ENCODE measurements at regions not wholly inside any gene's neighbourhood (a gene's known extent, or its start where the extent isn't known, plus 50 kb on each side); places are given as distances from the start of the nearest gene placed in this dataset.
"Not testable (repeated sequence)": the region's sequence is repeated elsewhere in the genome, so short reads cannot be mapped to it uniquely, and the experiment has no call there.

DNA sequence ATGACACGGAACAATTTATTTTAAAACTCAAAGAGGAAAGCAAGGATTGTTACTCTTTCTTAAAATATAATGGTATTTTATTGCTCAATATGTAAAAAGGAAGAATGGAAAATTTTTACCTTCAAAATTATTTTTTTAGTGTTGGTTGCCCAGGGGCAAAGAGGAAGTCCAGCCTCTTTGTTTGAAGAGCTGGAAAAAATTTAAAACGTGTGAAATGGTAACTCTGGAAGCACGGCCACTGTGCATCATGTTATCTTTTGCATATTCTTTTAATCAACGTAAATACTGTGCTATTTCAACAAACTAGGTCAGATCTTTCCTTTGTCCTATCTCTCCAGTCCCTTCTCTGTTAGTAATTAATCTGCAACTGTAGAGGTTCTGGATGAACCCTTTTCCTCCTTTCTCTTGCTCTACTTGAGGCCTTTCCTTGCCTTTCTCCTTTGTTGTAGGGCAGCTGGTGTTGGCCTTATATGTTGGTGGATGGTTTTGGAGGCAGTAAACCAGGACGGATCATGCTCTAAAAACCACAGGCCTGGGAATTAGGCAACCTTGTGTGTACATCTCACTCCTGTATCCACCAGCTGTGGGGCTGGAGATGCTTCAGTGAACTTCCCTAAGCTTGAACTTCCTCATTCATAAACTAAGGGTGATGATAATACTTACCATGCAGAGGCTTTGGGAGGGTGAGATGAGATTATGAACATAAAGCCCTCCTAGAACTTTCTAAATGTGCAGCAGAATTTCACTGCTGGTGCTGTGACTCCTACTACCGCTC lies 143.3 kb downstream of the PRL start:
- DNase-seq (ENCODE audit: low read depth in 3 of 3, low spot score in 2 of 3), result no peak

DNA sequence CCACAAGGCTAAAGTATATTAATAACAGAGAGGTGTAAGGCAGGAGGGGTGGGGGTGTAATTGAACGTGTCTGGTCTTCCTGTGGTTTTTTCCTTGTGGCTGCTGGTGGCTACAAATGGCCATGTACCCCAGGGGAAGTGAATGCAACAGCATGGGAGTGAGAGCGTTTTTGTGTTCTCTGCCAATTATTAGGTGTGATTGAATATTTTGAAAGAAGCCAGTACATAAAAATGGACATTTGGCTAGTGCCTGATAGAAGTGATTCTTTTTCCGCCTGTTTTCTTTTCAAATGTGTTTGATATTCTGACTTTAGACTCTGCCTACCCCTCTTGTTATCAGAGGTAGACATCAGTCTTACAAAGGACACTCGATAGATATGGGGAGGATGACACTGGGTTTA lies 141.3 kb downstream of the PRL start:
- DNase-seq (ENCODE audit: low read depth in 3 of 3, low spot score in 2 of 3), result no peak

DNA sequence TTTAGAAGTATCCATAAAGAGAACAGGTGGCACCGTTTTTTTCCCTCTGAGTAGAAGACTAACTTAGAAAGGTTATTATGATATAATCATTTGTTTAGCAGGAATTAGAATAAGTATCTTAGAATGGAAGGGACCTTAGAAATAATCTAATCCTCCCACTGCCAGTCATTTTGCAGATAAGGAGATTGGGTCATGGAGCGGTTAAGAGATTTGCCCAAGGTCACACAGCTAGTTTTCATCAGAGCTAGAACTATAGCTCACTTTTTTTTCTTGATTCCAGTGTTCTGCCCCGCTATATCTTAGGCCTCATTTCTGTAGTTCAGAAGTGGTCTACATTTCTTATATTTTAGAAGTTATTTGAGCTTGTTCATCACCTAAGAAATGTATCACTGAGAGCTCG lies 139.6 kb downstream of the PRL start:
- no peak for DNase-seq (ENCODE audit: low read depth in 3 of 3, low spot score in 2 of 3)

DNA sequence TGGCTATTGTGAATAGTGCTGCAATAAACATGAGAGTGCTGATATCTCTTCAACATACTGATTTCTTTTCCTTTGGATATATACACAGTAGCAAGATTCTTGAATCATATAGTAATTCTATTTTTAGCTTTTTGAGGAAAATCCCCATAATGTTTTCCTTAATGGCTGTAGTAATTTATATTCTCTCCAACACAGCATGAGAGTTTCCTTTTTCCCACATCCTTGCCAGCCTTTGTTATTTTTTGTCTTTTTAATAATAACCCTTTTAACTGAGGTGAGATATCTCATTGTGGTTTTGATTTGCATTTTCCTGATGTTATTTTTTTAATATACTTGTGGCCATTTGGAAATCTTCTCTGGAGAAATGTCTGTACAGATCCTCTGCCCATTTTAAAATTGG lies 132.6 kb downstream of the PRL start:
- DNase-seq (ENCODE audit: low read depth in 3 of 3, low spot score in 2 of 3), result no peak

DNA sequence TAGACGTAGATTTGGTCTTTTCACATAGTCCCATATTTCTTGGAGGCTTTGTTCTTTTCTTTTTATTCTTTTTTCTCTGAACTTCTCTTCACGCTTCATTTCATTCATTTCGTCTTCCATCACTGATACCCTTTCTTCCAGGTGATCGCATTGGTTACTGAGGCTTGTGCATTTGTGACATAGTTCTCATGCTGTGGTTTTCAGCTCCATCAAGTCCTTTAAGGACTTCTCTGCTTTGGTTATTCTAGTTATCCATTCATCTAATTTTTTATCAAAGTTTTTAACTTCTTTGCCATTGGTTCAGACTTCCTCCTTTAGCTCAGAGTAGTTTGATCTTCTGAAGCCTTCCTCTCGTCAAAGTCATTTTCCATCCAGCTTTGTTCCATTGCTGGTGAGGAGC lies 125.8 kb downstream of the PRL start:
- not testable (repeated sequence) for DNase-seq (ENCODE audit: low read depth in 3 of 3, low spot score in 2 of 3)

DNA sequence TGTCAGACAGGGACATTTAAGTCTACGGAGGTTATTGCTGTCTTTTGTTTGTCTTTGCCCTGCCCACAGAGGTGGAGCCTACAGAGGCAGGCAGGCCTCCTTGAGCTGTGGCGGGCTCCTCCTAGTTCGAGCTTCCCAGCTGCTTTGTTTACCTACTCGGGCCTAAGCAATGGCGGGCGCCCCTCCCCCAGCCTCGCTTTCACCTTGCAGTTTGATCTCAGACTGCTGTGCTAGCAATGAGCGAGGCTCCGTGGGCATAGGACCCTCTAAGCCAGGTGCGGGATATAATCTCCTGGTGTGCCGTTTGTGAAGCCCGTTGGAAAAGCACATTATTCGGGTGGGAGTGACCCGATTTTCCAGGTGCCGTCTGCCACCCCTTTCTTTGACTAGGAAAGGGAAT lies 125.0 kb downstream of the PRL start:
- not testable (repeated sequence) for DNase-seq (ENCODE audit: low read depth in 3 of 3, low spot score in 2 of 3)

DNA sequence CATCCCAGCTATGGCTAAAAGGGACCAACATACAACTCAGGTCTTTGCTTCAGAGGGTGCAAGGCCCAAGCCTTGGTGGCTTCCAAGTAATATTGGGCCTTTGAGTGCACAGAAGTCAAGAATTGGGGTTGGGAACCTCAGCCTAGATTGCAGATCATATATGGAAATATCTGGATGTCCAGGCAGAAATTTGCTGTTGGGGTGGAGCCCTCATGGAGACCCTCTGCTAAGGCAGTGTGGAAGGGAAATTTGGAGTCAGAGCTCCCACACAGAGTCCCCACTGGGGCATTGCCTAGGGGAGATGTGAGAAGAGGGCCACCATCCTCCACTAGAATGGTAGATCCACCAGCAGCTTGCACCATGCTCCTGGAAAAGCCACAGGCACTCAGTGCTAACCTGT lies 123.5 kb downstream of the PRL start:
- DNase-seq (ENCODE audit: low read depth in 3 of 3, low spot score in 2 of 3), result no peak

DNA sequence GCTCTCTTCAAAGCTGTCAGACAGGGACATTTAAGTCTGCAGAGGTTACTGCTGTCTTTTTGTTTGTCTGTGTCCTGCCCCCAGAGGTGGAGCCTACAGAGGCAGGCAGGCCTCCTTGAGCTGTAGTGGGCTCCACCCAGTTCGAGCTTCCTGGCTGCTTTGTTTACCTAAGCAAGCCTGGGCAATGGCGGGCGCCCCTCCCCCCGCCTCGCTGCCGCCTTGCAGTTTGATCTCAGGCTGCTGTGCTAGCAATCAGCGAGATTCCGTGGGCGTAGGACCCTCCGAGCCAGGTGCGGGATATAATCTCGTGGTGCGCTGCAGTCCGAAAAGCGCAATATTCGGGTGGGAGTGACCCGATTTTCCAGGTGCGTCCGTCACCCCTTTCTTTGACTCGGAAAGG lies 116.6 kb downstream of the PRL start:
- not testable (repeated sequence) for DNase-seq (ENCODE audit: low read depth in 3 of 3, low spot score in 2 of 3)

DNA sequence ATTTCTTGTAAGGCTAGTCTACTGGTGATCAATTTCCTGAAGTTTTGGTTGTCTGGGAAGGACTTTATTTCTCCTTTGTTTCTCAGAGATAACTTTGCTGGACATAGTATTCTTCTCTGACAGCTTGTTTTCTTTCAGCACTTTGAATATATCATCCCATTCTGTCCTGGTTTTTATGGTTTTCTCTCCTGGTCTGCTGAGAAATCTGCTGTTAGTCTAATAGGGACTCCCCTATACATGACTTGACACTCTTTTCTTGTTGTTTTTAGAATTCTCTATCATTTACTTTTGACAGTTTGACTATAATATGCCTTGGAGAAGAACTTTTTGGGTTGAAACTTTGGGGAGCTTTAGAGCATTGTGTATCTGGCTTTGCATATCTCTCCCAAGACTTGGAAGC lies 112.5 kb downstream of the PRL start:
- no peak for DNase-seq (ENCODE audit: low read depth in 3 of 3, low spot score in 2 of 3)

DNA sequence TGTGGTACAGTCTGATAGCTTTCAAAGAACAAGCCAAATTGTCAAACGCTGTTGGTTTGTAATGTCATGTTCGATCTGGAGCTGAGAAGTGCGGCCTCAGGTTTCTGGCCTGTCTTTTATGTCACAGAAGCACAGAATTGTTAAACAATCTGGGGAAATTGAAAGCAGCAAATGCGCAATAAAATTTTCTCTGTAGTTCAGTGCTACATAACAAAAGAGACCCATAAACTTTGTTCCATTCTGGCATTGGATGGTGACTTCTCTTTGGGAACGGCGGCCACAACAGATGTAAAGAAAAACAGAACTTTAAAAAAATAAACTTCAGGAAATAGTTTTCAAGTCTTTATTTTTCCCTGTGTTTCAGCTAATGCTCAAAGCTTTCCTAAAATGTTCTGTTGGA lies 106.9 kb downstream of the PRL start:
- DNase-seq (ENCODE audit: low read depth in 3 of 3, low spot score in 2 of 3), result no peak

DNA sequence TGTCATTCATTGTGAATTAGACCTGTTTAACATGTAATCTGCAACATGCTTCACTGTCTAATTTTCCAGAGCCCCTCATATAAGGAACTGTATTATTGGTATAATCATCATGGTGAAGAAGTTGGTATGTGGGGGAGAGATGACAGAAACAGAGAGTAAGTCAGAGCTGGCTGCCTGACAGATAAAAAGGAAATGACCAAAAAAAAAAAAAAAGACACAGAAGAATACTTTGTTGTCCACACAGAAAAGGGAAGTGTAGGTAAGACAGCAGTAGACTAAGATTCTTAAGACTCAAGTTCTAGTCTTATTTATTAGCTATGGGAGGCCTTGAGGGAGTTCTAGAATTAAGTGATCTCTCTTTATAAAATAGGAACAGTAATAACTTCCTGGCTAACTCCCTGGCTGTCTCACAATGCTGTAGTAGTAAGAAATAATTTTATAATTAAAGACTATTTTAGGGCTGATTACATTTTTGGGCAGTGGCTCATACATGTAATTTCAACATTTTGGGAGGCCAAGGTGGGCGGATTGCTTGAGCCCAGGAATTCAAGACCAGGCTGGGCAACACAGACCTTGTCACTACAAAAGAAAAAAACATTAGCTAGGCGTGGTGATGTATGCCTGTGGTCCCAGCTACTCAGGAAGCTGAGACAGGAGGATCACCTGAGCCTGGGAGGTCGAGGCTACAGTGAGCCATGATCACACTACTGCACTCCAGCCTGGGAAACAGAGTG lies 102.5 kb downstream of the PRL start:
- DNase-seq (ENCODE audit: low read depth in 3 of 3, low spot score in 2 of 3), result no peak

DNA sequence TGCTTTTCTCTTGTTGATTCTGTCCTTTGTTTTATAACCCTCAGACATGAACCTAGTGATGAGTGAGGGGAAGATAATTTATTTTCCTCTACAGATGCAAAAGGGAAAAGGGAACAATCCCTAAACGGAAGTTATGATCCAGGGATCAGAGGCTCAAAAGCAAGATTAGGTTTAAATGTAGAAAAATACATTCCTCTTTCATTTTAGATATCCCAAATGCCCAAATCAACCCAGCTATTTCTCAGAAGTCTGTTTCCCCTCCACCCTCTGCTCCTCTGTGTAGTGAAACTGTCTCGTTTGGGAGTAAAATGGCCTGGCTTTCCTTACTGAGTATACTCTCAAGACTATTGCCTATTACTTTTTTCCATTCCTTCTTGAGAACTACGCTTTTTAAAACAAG lies 97.1 kb downstream of the PRL start:
- no peak for DNase-seq (ENCODE audit: low read depth in 3 of 3, low spot score in 2 of 3)

DNA sequence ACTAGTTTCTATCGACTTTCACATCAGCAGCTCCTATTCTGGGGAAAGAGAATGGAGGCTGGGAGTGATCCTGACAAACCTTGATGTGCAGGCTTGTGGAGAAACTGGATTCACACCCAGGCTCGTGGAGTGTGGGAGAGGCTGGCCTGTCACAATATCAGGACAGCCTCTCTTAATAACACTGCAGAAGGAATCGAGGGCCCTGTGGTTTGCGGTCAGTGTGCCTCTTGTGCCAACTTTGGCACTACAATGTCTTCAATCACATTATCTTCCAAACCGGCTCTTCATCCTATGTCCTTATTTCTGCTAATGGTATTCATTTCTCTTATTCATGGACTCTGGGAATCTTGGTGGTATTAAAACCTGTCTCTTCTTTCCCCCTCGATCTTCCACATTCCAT lies 92.7 kb downstream of the PRL start:
- DNase-seq (ENCODE audit: low read depth in 3 of 3, low spot score in 2 of 3), result no peak

DNA sequence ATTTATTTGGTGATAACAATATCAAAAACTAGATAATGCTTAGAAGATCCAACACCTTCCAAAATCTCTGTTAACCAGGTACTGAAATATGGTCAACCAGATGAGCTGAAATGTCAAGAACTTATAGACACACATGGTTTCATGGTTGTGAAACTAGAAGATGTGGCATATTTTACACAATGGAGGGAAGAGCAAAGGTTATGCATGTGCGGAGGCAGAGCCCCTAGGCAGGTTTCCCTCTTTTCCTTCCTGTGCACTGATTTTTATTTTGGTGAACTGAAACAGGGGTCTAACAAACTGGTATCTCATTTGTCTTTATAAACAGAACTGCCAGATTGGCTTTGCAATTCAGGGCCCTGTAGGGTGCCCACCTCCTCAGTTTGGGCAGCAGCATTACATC lies 91.6 kb downstream of the PRL start:
- DNase-seq (ENCODE audit: low read depth in 3 of 3, low spot score in 2 of 3), result no peak

DNA sequence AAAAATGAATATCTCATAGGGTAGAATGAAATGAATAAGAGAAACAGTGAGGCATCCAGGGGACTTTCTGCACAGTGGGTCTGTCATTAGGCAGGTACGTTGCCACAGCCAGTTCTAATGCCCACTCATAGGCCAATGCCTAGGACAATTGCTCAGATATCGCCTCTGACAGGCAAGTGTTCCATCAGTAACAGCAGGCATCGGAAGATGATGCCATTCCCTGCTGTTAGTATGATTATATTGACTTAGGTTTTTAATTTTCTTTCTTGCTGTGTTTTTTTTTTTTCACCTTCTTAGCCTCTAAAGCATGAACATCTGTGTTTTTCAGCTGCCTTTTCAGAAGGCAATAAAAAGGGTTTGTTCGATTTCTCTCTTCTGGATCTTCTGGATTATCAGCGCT lies 90.7 kb downstream of the PRL start:
- no peak for DNase-seq (ENCODE audit: low read depth in 3 of 3, low spot score in 2 of 3)

DNA sequence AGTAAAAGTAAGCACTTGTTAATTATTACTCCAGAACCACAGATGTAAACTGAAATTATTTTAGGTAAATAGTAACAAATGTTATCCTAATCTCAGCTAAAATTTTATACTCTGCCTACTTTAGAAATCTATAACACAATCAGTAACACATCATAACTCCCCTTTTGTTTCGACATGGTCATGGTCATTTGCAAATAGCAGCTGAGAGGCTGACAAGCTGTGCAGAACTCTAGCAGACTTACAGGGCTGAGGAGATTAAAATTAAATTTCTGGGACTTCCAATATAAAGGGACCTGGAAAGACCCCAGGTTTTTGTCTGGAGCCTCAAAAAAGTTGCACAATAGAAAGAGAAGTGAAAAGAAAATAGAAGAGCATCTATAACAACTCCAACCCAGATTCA lies 88.8 kb downstream of the PRL start:
- no peak for DNase-seq (ENCODE audit: low read depth in 3 of 3, low spot score in 2 of 3)

DNA sequence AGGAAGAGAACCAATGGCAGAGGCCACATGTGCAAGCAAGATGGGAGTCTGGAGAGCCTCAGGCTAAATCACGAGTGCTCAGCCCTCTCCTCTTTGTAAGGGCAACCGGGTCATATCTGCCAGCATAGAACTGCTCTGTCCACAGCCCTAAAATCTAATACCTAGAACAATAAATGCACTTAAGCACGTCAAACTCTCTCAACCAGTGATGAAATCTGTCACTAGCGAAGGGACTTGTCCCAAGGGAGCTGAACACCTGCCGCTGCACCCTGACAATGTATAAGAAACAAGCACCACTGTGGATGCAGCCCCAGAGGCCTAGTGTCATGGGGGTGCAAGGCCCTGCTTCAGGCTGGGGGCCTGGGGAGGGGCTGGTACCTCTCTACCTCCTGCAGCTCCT lies 82.5 kb downstream of the PRL start:
- no peak for DNase-seq (ENCODE audit: low read depth in 3 of 3, low spot score in 2 of 3)

DNA sequence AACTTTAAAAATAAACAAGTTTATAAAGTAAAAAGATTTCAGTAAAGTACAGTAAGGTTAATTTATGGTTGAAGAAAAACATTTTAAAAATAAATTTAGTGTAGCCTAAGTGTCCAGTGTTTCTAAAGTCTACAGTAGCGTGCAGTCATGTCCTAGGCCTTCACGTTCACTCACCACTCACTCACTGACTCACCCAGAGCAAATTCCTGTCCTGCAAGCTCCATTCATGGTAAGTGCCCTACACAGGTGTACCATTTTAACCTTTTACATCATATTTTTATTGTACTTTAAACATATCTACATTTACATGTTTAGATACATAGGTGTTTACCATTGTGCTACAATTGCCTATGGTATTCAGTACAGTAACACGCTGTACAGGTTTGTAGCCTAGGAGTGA lies 81.4 kb downstream of the PRL start:
- not testable (repeated sequence) for DNase-seq (ENCODE audit: low read depth in 3 of 3, low spot score in 2 of 3)

DNA sequence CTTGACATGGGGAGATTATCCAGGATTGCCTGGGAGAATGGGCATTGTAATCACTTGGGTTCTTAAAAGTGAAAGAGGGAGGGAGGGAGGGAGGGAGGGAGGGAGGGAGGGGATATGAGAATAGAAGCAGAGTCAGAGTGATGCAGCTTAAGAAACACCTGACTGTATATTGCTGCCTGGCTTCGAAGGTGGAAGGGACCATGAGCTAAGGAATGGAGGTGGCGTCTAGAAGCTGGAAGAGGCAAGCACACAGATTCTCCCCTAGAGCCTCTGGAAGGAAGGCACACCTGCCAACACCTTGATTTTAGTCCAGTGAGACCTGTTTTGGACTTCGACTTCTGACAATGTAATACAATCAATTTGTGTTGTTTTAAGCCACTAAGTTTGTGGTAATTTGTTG lies 78.4 kb downstream of the PRL start:
- no peak for DNase-seq (ENCODE audit: low read depth in 3 of 3, low spot score in 2 of 3)

DNA sequence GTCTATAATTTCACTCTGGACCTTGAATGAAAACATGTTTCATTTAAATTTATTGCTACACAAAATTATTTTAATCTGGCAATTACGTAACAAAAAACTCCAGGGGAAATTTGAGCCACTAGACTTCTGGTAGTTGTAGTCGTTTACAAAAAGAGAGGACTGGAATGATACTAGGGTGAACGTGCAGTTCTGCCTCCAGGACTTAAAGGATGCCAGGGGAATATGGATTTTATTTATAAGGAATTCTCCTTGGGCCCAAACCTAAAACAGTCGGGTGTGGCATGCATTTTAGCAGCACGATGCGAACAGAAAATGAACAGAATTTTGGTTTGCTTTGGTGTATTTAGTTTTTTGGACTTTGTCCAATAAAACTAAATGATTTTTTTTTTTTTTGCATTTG lies 76.9 kb downstream of the PRL start:
- no peak for DNase-seq (ENCODE audit: low read depth in 3 of 3, low spot score in 2 of 3)

DNA sequence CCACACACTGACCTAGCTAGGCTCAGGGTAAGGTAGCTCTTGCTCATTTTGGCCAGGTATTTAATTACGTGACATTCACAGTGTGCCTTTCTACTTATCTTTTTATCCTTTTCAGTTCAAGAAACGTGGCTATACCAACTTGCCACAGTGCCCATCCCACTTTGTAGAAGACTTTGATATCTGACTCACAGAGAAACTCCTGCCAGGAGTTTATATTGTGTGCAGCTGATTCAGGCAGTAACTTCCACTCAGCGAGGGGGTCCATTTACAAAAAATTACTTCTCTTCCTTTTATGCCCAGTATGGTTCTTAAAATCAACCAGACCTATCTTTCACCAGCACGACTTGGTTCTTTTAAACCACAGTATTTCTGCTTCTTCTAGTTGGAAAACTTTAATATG lies 75.6 kb downstream of the PRL start:
- no peak for DNase-seq (ENCODE audit: low read depth in 3 of 3, low spot score in 2 of 3)

DNA sequence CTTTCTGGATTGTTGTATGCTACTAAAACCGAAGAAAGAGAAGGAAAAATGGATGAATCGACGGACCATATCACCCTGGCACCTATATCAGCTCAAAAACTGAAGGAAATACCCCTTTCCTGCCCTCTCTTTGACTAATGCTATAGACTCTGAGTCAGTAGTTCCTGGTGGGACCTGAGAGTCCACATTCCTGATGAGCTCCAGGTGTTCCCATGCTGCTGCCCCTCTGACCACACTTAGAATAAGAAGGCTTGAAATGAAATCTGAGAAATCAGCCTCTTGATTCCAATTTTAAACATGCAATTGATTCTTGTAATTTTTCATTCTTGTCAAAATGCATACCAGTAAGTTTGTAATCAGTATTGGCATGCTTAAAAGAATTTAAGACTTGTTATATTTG lies 75.2 kb downstream of the PRL start:
- no peak for DNase-seq (ENCODE audit: low read depth in 3 of 3, low spot score in 2 of 3)

DNA sequence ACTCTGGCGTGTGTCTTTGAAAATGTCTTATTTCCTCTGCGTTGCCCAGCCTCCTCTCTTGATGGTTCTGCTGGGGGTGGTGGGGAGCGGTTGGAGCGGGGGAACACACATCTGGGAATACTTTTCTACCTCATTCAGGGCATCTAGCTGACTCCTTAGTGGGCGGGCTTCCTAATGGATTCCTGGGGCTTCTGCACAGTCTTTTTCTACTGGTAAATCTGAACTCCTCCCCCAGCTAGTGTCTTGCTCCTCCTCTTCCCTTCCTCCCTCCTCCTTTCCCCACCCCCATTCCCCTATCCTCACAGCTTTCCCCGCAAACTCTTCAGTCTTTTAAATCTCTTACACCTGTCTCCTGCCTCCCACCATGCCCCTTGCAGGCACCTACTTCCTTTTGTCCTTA lies 74.4 kb downstream of the PRL start:
- DNase-seq (ENCODE audit: low read depth in 3 of 3, low spot score in 2 of 3), result no peak

Measured in right renal cortex interstitium (tissue), 3 donors.